OCI-LY7 (cell line): ENCODE measurements at regions not wholly inside any gene's neighbourhood (a gene's known extent, or its start where the extent isn't known, plus 50 kb on each side); places are given as distances from the start of the nearest gene placed in this dataset.

Source experiments
- BruUV-seq: library from RNA; stranded (reverse); fragments of 400-500 nt; replicated peaks from 2 replicates; lab custom pipeline; 2021; lab: Mats Ljungman, UMichigan
- CTCF ChIA-PET: fragments of 300-600 bp; sonication (Branson Sonifier 250); formaldehyde crosslinking; loops from one replicate; lab custom pipeline; 2022; ENCODE audit warnings: antibody characterized with exemption; ENCODE audit not compliant: unreplicated experiment; lab: Charles Lee
- POLR2A ChIA-PET: fragments of 300-600 bp; sonication (Branson Sonifier 250); formaldehyde crosslinking; loops from one replicate; lab custom pipeline; 2022; ENCODE audit warnings: antibody characterized with exemption; lab: Charles Lee
- DNase-seq: peaks from one replicate; pipeline ENCODE4 v3.0.0-alpha.2; 2015; ENCODE audit warnings: low spot score
- H2AFZ ChIP-seq: fragments of 200-600 bp; sonication (generic), shearing (Covaris generic); 2 replicates; pipeline ENCODE4 v1.6.1; 2014; ENCODE audit warnings: mild to moderate bottlenecking, antibody characterized with exemption, low read length, moderate library complexity
- H3K27ac ChIP-seq: fragments of 200-600 bp; sonication (generic); 2 replicates; pipeline ENCODE4 v1.5.1; 2014; ENCODE audit warnings: mixed run types, low read depth, mild to moderate bottlenecking, moderate library complexity, low read length, inconsistent platforms; ENCODE audit not compliant: poor library complexity, severe bottlenecking
- H3K36me3 ChIP-seq: fragments of 200-600 bp; sonication (generic); 2 replicates; pipeline ENCODE4 v1.6.1; 2014; ENCODE audit warnings: mild to moderate bottlenecking, antibody characterized with exemption, low read length, moderate library complexity, mixed read lengths; ENCODE audit not compliant: insufficient read depth
- H3K4me1 ChIP-seq: fragments of 200-600 bp; sonication (generic); 2 replicates; pipeline ENCODE4 v1.5.1; 2014; ENCODE audit warnings: mild to moderate bottlenecking, low read length; ENCODE audit not compliant: insufficient read depth, poor library complexity, severe bottlenecking
- H3K4me2 ChIP-seq: fragments of 200-600 bp; sonication (generic); 2 replicates; pipeline ENCODE4 v1.6.1; 2014; ENCODE audit warnings: mild to moderate bottlenecking, low read length
- H3K4me3 ChIP-seq: fragments of 200-600 bp; sonication (generic); 2 replicates; pipeline ENCODE4 v1.5.1; 2014; ENCODE audit warnings: mild to moderate bottlenecking, low read depth, low read length; ENCODE audit not compliant: poor library complexity, severe bottlenecking
- H3K79me2 ChIP-seq: fragments of 200-600 bp; sonication (generic); 2 replicates; pipeline ENCODE4 v1.6.1; 2016; ENCODE audit warnings: low read depth, mild to moderate bottlenecking, low read length, moderate library complexity, mixed read lengths; ENCODE audit not compliant: insufficient read depth
- H3K9me2 ChIP-seq: fragments of 200-600 bp; sonication (generic); 2 replicates; pipeline ENCODE4 v1.6.1; 2016; ENCODE audit warnings: mild to moderate bottlenecking, low read length, mixed read lengths; ENCODE audit not compliant: insufficient read depth
- H3K9me3 ChIP-seq: fragments of 200-600 bp; sonication (generic); 2 replicates; pipeline ENCODE4 v1.6.1; 2014; ENCODE audit warnings: mild to moderate bottlenecking, mixed run types, low read length, mixed read lengths
- H4K20me1 ChIP-seq: fragments of 200-600 bp; sonication (generic); 2 replicates; pipeline ENCODE4 v1.6.1; 2014; ENCODE audit warnings: mild to moderate bottlenecking, antibody characterized with exemption, low read length, moderate library complexity, mixed read lengths; ENCODE audit not compliant: insufficient read depth
- CTCF ChIP-seq: fragments of 200-600 bp; sonication (generic); conservative IDR thresholded peaks from 2 replicates; pipeline ENCODE4 v1.5.1; 2014; ENCODE audit warnings: mild to moderate bottlenecking, antibody characterized with exemption, low read length, moderate library complexity, mixed read lengths
- EZH2phosphoT487 ChIP-seq: fragments of 200-600 bp; sonication (generic); IDR thresholded peaks from 2 replicates; pipeline ENCODE4 v1.6.1; 2018; ENCODE audit warnings: low read depth, borderline replicate concordance, mild to moderate bottlenecking, mixed run types, antibody characterized with exemption, low read length, moderate library complexity, mixed read lengths
- intact Hi-C: fragments of 100-400 bp; cut with micrococcal nuclease; formaldehyde crosslinking; loops from one replicate; pipeline ENCODE4 v1.10.0; 2022; ENCODE audit not compliant: unreplicated experiment

GRCh38 chr16:54590836-54591235 is 304.2 kb upstream of the IRX3 start:
- no peaks in the 10 kb centered on the region for H3K9me3 ChIP-seq
- H3K79me2 ChIP-seq = no peaks in the 10 kb centered on the region
- H3K4me2 ChIP-seq = no peak overlapping the region
- H3K27ac ChIP-seq = no peak overlapping the region
- no peaks in the 10 kb centered on the region for H4K20me1 ChIP-seq
- no peak for DNase-seq
- ChIA-PET POLR2A (no interaction called here), CTCF (no interaction called here)
- BruUV-seq = no TSS peak
- no peak overlapping the region for H2AFZ ChIP-seq
- intact Hi-C loops = no loop called here
- H3K4me1 ChIP-seq = no peaks in the 10 kb centered on the region
- no peak overlapping the region for H3K4me3 ChIP-seq
- no peaks in the 10 kb centered on the region for H3K36me3 ChIP-seq
- TF ChIP-seq CTCF = no peak
- no peaks in the 10 kb centered on the region for H3K9me2 ChIP-seq

GRCh38 chr16:54589326-54589725 is 302.7 kb upstream of the IRX3 start:
- TF ChIP-seq EZH2phosphoT487 = no peak
- TF ChIP-seq CTCF = no peak
- intact Hi-C loops = no loop called here
- ChIA-PET CTCF (no interaction called here), POLR2A (no interaction called here)
- no peaks in the 10 kb centered on the region for H3K9me3 ChIP-seq
- no peak overlapping the region for H2AFZ ChIP-seq
- H4K20me1 ChIP-seq = no peaks in the 10 kb centered on the region
- H3K4me3 ChIP-seq = no peak overlapping the region
- no peaks in the 10 kb centered on the region for H3K36me3 ChIP-seq
- no peak overlapping the region for H3K4me2 ChIP-seq
- no peaks in the 10 kb centered on the region for H3K4me1 ChIP-seq
- no peak overlapping the region for H3K27ac ChIP-seq
- H3K79me2 ChIP-seq = no peaks in the 10 kb centered on the region
- DNase-seq = no peak
- BruUV-seq = no TSS peak
- no peaks in the 10 kb centered on the region for H3K9me2 ChIP-seq

GRCh38 chr16:54588026-54588425 is 301.4 kb upstream of the IRX3 start:
- Histone ChIP-seq H3K36me3 (no peaks in the 10 kb centered on the region), H3K9me3 (no peaks in the 10 kb centered on the region), H3K4me1 (no peaks in the 10 kb centered on the region), H3K79me2 (no peaks in the 10 kb centered on the region), H4K20me1 (no peaks in the 10 kb centered on the region), H3K4me2 (no peak overlapping the region), H2AFZ (peak overlapping the region; percentile 10; the same call in 1 of the 2 replicates), H3K4me3 (no peak overlapping the region), H3K9me2 (no peaks in the 10 kb centered on the region), H3K27ac (no peak overlapping the region)
- ChIA-PET POLR2A (interaction anchor here (0.6 kb wide), 1 partner anchor 342 kb away, joined by 3 read pairs; no protein-coding TSS in a partner anchor), CTCF (no interaction called here)
- intact Hi-C loops = no loop called here
- DNase-seq = no peak
- TF ChIP-seq CTCF = no peak
- no peak for TF ChIP-seq EZH2phosphoT487
- no TSS peak for BruUV-seq
